ENCODE measurements at regions not wholly inside any gene's neighbourhood (a gene's known extent, or its start where the extent isn't known, plus 50 kb on each side); places are given as distances from the start of the nearest gene placed in this dataset.

GRCh38 chr12:59928416-59928815 is 332.6 kb downstream of the SLC16A7 start:
- no peak for TF ChIP-seq CTCF (IDR thresholded peaks at IDR 0.05)
- no peak for TF ChIP-seq POLR2A (IDR thresholded peaks at IDR 0.05)
- no peak for TF ChIP-seq POLR2AphosphoS5 (IDR thresholded peaks at IDR 0.05)

Measured in breast epithelium (tissue), 3 donors.